Stimulated activated CD8-positive, alpha-beta memory T cell treated with anti-CD3 and anti-CD28 coated beads, Interleukin-7, amount 100 ng/mL, for 1 hour (primary cell): ENCODE measurements at regions not wholly inside any gene's neighbourhood (a gene's known extent, or its start where the extent isn't known, plus 50 kb on each side); places are given as distances from the start of the nearest gene placed in this dataset.
"Not testable (repeated sequence)": the region's sequence is repeated elsewhere in the genome, so short reads cannot be mapped to it uniquely, and the experiment has no call there.

ENCODE experiments used
- DNase-seq, 2 donors: peaks; one replicate each; pipeline ENCODE4 v3.0.0-alpha.2; 2020; ENCODE audit warnings: low read depth in 2 of 2

DNA sequence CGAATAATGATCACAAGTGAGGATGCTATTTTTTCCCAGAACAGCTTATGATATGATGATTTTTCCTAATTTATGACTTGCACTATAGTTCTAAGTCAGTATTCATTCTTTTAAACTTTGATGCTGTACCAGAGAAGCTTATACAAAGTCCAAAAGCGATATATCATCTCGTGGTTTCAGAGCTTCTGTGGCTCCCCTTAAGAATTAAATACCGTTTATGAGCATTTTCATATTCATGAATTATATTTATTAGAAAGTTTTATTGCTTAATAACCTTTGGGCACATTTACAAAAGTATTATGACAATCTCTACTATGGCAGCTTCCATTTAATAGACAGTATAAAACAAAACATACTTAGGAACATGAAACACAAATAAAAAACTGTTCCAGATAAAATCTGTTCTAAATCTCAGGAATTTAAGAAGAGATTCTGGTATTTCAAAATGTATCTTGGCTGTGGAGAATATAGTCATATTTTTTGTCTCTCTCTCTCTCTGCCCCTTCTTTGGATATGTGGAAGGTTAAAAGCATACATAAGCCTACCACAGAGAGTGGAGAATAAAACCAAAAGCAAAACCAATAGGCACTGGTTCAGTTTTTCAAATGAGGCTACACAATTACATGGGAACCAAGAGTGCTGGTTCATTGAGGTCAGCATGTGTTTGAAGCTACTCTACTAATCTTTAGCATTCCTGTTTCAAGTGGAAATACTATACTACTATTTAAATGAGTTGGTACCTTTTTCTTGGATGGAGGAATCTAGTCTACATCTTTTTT lies 884.5 kb upstream of the GJE1 start:
- DNase-seq: no peak

DNA sequence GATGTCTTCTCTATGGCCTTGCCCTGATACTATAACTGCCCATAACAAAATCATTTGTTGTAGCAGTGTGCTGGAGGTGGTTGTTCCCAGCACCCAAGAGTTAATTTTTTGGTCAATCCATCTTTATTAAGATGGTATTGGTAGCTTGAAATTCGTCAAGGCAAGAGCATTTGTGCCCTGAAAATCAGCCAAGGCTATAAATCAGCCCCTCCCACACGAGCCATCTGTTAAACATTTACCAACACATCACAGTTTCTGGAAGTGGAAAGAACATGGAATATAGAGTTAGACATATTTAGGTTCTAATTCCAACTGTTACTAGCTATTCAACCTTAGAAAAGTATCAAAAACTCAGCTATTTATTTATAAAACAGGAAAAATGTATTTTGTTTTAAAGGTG lies 888.4 kb upstream of the GJE1 start:
- DNase-seq: no peak

DNA sequence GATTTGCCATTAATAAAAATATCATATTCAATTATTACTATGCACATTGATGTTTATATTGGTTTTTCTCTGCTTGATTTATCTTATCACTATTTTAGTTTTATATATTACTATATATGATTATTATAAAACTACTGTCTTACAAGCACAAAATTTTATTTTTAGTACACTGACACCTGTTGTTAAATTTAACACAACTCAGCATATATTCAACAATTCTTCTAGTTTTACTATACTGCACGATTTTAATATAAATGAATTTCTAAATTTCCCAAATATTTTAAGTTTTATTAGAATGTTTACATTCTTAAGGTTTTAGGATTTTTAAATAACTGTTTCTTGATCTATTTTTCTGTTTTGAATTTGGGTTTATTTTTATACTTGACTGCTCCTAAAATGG lies 889.8 kb upstream of the GJE1 start:
- no peak for DNase-seq

GRCh38 chr6:141229296-141229695 lies 903.4 kb upstream of the GJE1 start:
- no peak for DNase-seq

DNA sequence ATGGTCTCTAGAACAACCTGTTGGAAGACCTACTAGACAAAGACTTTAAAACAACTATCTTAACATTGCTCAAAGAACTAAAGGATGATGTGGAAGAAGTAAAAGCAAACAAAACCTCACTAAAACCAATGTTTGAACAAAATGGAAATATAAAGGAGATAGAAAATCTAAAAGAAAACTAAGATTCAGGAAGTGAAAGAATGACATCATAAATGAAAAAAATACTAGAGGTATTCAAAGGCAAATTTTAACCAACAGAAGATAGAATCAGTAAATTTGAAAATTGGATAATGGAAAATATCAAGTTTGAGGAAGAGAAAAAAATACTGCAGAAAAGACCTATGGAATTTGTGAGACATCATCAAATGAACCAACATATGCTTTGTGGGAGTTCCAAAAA lies 914.1 kb upstream of the GJE1 start:
- DNase-seq: no peak

- no peak for DNase-seq
Measured at GRCh38 chr6:141216726-141217125, 916.0 kb upstream of the GJE1 start.

GRCh38 chr6:141212296-141212695 lies 920.4 kb upstream of the GJE1 start:
- no peak for DNase-seq

- no peak for DNase-seq
Measured at GRCh38 chr6:141211845-141212244, 920.9 kb upstream of the GJE1 start.

- DNase-seq: no peak
Measured at GRCh38 chr6:141210901-141211300, 921.8 kb upstream of the GJE1 start.

DNA sequence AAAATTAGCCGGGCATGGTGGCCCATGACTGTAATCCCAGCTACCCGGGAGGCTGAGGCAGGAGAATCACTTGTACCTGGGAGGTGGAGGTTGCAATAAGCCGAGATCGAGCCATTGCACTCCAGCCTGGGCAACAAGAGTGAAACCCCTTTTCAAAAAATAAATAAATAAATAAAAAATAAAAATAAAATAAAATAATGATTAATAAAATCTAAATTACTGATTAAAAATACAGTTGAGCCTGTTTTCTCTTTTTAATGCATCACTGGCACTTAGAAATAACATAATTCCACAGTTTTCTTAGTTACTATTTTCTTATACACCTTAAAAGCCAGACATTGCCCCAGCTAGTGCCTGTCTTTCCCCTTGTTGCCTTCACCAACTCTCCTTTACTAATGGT lies 922.8 kb upstream of the GJE1 start:
- DNase-seq: no peak

- no peak for DNase-seq
Measured at GRCh38 chr6:141208101-141208500, 924.6 kb upstream of the GJE1 start.

- no peak for DNase-seq
Measured at GRCh38 chr6:141203902-141204575, 928.7 kb upstream of the GJE1 start.

GRCh38 chr6:141202626-141203025 lies 930.1 kb upstream of the GJE1 start:
- DNase-seq: no peak

DNA sequence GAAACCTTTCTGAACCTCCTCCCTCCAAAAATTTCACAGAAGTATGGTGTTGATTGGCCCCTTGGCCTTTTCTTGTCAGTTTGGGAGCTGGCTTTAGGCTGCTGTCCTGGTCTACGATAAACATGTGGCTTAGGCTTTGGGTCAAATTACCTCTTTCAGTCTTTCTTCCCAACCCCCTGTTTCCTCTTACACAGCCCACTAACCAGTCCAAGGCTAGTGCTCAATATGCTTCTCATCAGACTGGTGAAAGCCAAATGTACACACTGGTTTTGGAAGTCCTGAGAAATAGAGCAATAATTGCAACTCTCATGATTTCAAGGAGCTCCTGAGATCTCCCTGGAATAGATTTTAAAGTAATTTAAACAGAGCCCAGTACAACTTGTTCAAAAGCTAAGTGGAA lies 933.7 kb upstream of the GJE1 start:
- DNase-seq: no peak

GRCh38 chr6:141195251-141195832 lies 937.4 kb upstream of the GJE1 start:
- no peak for DNase-seq

GRCh38 chr6:141183368-141183767 lies 949.4 kb upstream of the GJE1 start:
- DNase-seq: no peak

DNA sequence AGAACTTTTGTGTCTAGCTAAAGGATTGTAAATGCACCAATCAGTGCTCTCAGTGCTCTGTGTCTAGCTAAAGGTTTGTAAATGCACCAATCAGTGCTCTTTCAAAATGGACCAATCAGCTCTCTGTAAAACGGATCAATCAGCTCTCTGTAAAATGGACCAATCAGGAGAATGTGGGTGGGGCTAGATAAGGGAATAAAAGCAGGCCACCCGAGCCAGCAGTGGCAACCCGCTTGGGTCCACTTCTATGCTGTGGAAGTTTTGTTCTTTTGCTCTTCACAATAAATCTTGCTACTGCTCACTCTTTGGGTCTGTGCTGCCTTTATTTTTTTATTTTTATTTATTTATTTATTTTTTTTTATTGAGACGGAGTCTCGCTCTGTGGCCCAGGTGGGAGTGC lies 957.3 kb upstream of the GJE1 start:
- DNase-seq: not testable (repeated sequence)

GRCh38 chr6:141174932-141175331 lies 957.8 kb upstream of the GJE1 start:
- DNase-seq: no peak

- DNase-seq: no peak
Measured at GRCh38 chr6:141173529-141173928, 959.2 kb upstream of the GJE1 start.

- no peak for DNase-seq
Measured at GRCh38 chr6:141169419-141169818, 963.3 kb upstream of the GJE1 start.

DNA sequence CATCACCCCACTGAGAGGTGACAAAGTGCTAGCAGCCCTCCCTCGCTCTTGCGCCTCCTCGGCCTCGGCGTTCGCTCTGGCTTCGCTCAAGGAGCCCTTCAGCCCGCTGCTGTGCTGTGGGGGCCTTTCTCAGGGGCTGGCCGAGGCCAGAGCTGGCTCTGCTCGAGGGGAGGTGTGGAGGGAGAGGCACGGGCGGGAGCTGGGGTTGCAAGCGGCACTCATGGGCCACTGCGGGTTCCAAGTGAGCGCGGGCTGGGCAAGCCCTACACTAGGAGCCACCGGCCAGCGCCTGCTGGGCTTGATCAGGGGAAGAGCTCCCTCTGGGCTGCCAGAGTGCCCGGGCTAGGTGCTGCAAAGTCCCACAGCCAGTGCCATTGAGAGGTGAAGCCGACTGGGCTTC lies 964.8 kb upstream of the GJE1 start:
- no peak for DNase-seq

DNA sequence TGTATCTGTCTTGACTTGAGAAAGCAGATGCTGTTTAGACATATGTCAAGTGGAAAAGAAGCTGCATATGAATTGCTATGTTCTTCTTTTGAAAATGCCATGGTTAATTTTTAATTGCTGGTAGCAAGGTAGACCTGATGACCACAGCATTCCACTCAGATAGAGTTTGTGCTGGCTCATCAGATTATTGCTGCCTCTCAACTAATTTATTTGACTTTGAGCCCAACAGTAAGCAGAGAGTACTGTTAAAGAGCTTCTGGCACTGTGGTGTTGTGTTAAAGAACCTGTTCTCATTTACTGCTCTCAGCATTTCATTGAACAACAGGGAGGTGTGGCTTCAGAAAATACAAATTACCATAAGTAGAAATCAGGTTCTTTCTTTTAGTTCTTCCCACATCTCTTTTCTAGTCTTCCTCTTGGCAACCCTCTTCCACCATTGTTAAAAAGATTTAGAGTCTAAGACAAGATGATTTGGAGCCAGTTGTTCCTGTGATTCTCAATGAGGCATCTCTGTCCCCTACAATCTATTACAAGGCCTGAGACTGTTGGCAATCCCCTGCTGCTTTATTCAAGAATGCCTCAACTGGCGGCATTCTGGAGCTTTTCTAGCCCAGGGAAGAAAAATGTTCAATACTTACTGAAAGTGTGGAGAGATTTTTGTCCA lies 967.6 kb upstream of the GJE1 start:
- DNase-seq: no peak
